K562 (cell line): ENCODE measurements at regions not wholly inside any gene's neighbourhood (a gene's known extent, or its start where the extent isn't known, plus 50 kb on each side); places are given as distances from the start of the nearest gene placed in this dataset.

ENCODE experiments used
- CLOCK ChIP-seq: fragments of 250-450 bp; sonication (Bioruptor Pico); IDR thresholded peaks from 2 replicates; pipeline ENCODE4 v1.4.0; 2020; ENCODE audit warnings: mild to moderate bottlenecking, moderate library complexity, borderline replicate concordance
- MTA1 ChIP-seq: fragments of 450-650 bp; IDR thresholded peaks from 2 replicates; pipeline ENCODE4 v1.6.1; 2017; ENCODE audit warnings: borderline replicate concordance
- MYBL2 ChIP-seq, 2 experiments: fragments of 450-650 bp in 1 of 2; sonication (generic) in 1 of 2; formaldehyde crosslinking in 1 of 2; IDR thresholded peaks; 2 replicates each; pipeline versions ENCODE4 v1.6.1 to v1.8.1; 2017 to 2022; ENCODE audit warnings: borderline replicate concordance in 1 of 2, inconsistent platforms in 1 of 2, low read depth in 1 of 2, mild to moderate bottlenecking in 1 of 2, missing genetic modification reagents in 1 of 2, moderate library complexity in 1 of 2
- PCBP2 ChIP-seq: fragments of 200-400 bp; formaldehyde crosslinking; IDR thresholded peaks from 2 replicates; pipeline ENCODE4 v1.6.1; 2018; ENCODE audit warnings: low read length, low read depth, mild to moderate bottlenecking, moderate library complexity; ENCODE audit not compliant: poor library complexity, severe bottlenecking
- SMAD1 ChIP-seq: fragments of 150-350 bp; IDR thresholded peaks from 2 replicates; pipeline ENCODE4 v1.6.1; 2014; ENCODE audit warnings: low read length, low read depth; ENCODE audit not compliant: partially characterized antibody
- ZNF274 ChIP-seq: IDR thresholded peaks from 2 replicates; pipeline ENCODE4 v1.6.1; 2011; ENCODE audit warnings: low read depth, mild to moderate bottlenecking, low read length, moderate library complexity, borderline replicate concordance
- ZNF609 ChIP-seq: sonication (generic); formaldehyde crosslinking; IDR thresholded peaks from 2 replicates; pipeline ENCODE4 v1.8.1; 2023; ENCODE audit warnings: missing genetic modification reagents, mild to moderate bottlenecking, borderline replicate concordance
- ZNF778 ChIP-seq: fragments of 450-650 bp; formaldehyde crosslinking; IDR thresholded peaks from 2 replicates; pipeline ENCODE4 v1.4.0; 2020; ENCODE audit warnings: mild to moderate bottlenecking, moderate library complexity
- ZSCAN32 ChIP-seq: fragments of 450-650 bp; formaldehyde crosslinking; IDR thresholded peaks from 2 replicates; pipeline ENCODE4 v1.4.0; 2020; ENCODE audit warnings: mild to moderate bottlenecking, moderate library complexity
- TF ChIP-seq, protein P1 (sequence below), 2 experiments: fragments of 250-450 bp in 1 of 2; fragments of 450-650 bp in 1 of 2; sonication (Bioruptor Pico) in 1 of 2; IDR thresholded peaks; 2 replicates each; pipeline versions ENCODE4 v1.6.1 to v1.8.0; 2016 to 2021; ENCODE audit warnings: mild to moderate bottlenecking in 2 of 2, moderate library complexity in 2 of 2, missing compliant biosample characterization in 1 of 2, missing genetic modification characterization in 1 of 2

- TF ChIP-seq ZNF609 (CRISPR knock-in tag), result no peak
- TF ChIP-seq ZNF274, result no peak
- no peak for TF ChIP-seq ZNF778 (CRISPR knock-in tag)
- TF ChIP-seq CLOCK, result no peak
- TF ChIP-seq MTA1, result no peak
- TF ChIP-seq, protein P1, sequence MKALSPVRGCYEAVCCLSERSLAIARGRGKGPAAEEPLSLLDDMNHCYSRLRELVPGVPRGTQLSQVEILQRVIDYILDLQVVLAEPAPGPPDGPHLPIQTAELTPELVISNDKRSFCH (CRISPR knock-in tag; IDR thresholded peaks at IDR 0.05), result no peak
- TF ChIP-seq, protein P1 (tag; IDR thresholded peaks at IDR 0.05), result no peak
- TF ChIP-seq MYBL2 (IDR thresholded peaks at IDR 0.05; ENCODE audit: low read depth), result no peak
- TF ChIP-seq MYBL2 (CRISPR knock-in tag; IDR thresholded peaks at IDR 0.05; ENCODE audit: borderline replicate concordance), result no peak
- no peak for TF ChIP-seq ZSCAN32 (CRISPR knock-in tag)
- no peak for TF ChIP-seq SMAD1
- no peak for TF ChIP-seq PCBP2
Measured at GRCh38 chr3:106611841-106612240, 743.0 kb upstream of the CBLB start (continued).
